ENCODE measurements at regions not wholly inside any gene's neighbourhood (a gene's known extent, or its start where the extent isn't known, plus 50 kb on each side); places are given as distances from the start of the nearest gene placed in this dataset.

DNA sequence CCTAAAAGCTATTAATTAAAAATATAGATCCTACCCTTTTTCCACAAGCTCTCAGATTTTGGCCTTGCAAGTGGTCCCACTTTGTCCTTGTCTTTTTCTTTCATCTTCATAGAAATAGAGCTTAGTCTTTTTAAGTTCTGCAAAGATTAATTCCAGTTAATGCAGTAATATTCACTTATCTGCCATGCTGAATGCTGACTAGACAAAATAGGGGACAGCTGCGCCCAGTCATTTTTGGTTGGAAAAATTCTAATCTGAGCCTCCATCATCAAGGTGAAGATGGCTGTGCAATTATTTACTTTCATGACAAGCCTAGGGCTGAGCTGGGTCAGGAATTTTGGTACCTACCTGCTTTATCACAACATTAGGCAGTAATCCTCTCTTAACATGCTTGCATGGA, 241.3 kb upstream of the CXorf66 start:
- H3K4me3 ChIP-seq (ENCODE audit: low read depth, low read length): no peak overlapping the region
- TF ChIP-seq CTCF (conservative IDR thresholded peaks at IDR 0.05; ENCODE audit: low read depth, low read length): no peak
- no peak for DNase-seq (ENCODE audit: low read depth)

DNA sequence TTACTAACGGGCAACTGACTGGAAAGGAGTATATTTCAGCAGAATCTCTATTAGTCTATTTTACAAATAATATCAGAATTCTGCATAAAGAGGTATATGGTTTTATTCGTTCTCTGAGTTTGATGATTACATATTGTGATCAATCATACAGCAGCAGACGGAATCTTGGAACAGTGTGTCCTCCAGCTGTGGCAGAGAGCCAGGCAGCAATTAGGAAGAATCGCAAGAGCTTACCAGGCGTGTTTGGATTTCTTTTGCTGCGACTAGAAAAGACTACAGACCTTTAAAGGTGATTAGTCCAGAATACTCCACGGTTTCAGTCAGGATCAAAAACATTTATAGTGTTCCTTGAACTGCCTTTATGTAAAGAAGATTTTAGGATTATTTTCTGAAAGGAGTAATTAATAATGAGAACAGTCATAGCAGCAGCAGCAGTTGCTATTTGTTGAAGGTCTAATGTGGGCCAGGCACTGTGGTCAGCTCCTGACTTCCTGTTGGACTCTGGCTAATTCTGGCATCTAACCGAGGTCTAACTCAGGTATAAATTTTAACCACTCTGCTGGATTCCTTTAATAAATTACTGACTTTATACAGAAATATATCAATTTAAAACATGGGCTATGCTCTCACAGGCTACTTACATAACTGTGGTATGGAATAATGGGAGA, 225.3 kb upstream of the CXorf66 start:
- H3K4me3 ChIP-seq (ENCODE audit: low read depth, low read length): no peak overlapping the region
- TF ChIP-seq CTCF (conservative IDR thresholded peaks at IDR 0.05; ENCODE audit: low read depth, low read length): no peak
- DNase-seq (ENCODE audit: low read depth): peak; percentile 1

DNA sequence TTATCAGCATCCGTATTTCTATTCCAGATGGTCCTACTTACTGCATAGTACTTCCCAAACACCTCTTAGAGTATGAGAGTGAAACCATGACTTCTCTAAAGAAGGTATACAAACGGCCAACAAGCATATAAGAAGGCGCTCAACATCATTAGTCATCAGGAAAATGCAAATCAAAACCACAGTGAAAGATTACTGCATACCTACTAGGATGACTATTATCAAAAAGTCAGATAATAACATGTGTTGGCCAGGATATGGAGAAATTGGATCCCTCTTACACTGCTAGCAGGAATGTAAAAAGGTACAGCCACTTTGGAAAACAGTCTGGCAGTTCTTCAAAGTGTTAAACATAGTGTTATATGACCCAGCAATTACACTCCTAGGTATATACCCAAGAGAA, 215.3 kb upstream of the CXorf66 start:
- TF ChIP-seq CTCF (conservative IDR thresholded peaks at IDR 0.05; ENCODE audit: low read depth, low read length): no peak
- H3K4me3 ChIP-seq (ENCODE audit: low read depth, low read length): no peak overlapping the region
- peak; percentile 68 for DNase-seq (ENCODE audit: low read depth)

DNA sequence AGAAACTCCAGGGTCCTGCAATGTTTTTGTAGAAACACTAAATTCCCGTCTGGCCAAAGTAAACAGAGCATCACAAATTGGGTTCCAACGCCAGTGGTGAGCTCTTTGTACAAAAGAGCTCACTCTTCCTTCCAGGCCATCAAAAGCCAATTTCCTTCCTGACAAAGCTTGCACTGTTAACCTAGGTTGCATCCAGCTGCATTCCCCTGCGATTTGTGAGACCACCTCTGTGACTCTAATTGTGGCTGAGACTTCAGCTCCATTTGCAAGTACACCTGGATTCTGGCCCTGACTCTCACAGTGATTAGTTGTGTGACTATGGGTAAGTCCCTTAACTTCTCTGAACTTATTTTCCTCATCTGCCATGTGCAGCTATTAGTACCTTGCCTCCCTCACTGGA, 212.5 kb upstream of the CXorf66 start:
- no peak overlapping the region for H3K4me3 ChIP-seq (ENCODE audit: low read depth, low read length)
- no peak for DNase-seq (ENCODE audit: low read depth)
- no peak for TF ChIP-seq CTCF (conservative IDR thresholded peaks at IDR 0.05; ENCODE audit: low read depth, low read length)

- no peak for DNase-seq (ENCODE audit: low read depth)
- no peak for TF ChIP-seq CTCF (conservative IDR thresholded peaks at IDR 0.05; ENCODE audit: low read depth, low read length)
- H3K4me3 ChIP-seq (ENCODE audit: low read depth, low read length): no peak overlapping the region
Measured at GRCh38 chrX:140172401-140172800, 207.1 kb upstream of the CXorf66 start.

GRCh38 chrX:140167551-140167950, 202.2 kb upstream of the CXorf66 start:
- no peak for DNase-seq (ENCODE audit: low read depth)
- TF ChIP-seq CTCF (conservative IDR thresholded peaks at IDR 0.05; ENCODE audit: low read depth, low read length): no peak
- no peak overlapping the region for H3K4me3 ChIP-seq (ENCODE audit: low read depth, low read length)

GRCh38 chrX:140165849-140166248, 200.5 kb upstream of the CXorf66 start:
- no peak for TF ChIP-seq CTCF (conservative IDR thresholded peaks at IDR 0.05; ENCODE audit: low read depth, low read length)
- DNase-seq (ENCODE audit: low read depth): no peak
- no peak overlapping the region for H3K4me3 ChIP-seq (ENCODE audit: low read depth, low read length)

Data from choroid plexus epithelial cell (primary cell).